NCI-H2171 treated with DMSO at 0.1 percent for 48 hours (cell line): ENCODE measurements at regions not wholly inside any gene's neighbourhood (a gene's known extent, or its start where the extent isn't known, plus 50 kb on each side); places are given as distances from the start of the nearest gene placed in this dataset.

Experiments used
- DNase-seq: peaks from one replicate; lab custom pipeline; 2025; lab: John Stamatoyannopoulos, UW

GRCh38 chr9:78493166-78493742 lies 196.3 kb downstream of the PSAT1 start:
- no peak for DNase-seq

GRCh38 chr9:78502566-78502965 lies 205.6 kb downstream of the PSAT1 start:
- no peak for DNase-seq

GRCh38 chr9:78505546-78505945 lies 208.6 kb downstream of the PSAT1 start:
- no peak for DNase-seq

- DNase-seq = no peak
Measured at GRCh38 chr9:78507037-78507436, 210.1 kb downstream of the PSAT1 start.

DNA sequence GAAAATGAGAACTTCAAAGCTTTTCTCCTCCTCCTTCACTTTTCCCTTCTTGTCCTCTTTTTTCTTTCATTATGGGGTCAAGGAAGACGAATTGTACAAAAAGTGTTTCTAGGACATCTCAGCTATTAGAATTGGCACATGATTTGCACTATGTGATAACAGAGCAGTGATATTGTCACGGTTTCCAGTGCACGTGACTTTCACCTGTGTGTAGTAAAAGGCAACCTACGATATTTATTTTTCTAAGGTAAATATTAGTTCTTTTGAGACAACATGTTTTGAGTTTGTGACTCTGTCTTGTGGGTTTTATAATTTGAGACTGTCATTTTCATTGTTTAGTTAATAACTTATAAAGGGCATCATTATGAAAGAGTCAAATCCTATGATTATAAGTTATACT lies 213.1 kb downstream of the PSAT1 start:
- DNase-seq = no peak

DNA sequence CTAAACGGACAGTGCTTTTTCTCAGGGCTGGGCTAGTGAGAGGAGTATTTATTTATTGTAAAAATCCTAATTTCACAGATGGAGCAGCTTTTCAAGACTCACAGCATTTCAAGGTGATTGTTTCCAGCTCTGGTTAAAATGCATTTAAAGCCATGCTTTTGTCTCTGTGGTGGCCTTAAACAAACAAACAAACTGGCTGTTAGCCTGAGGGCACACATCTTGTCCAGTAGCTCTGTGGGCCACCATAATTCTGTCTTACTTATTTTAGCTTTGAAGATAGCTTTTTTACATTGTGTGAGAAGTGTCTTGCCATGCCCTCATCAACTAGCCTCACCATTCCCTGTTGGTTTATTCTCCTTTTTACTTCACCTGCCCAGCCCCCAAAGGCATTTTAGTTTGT lies 218.2 kb downstream of the PSAT1 start:
- DNase-seq = no peak

DNA sequence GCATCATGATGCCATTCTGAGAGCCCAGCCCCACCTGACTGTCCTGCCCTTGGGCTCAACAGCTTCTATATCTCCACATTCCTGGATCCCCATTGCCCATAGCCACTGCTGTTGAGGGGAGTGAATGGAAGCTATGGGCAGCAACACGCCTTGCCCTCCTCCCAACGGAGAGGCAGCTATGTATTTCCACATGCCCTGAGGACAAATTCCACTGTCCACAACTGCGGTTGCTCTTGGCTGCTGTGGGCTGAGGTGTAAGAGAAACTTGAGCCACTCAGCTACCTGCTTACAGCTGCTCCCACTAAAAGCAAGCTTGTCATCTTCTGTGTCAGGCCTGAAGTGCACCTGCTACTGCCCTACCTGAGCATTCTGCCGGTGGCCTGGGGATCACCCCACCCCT lies 222.9 kb downstream of the PSAT1 start:
- DNase-seq = no peak

- no peak for DNase-seq
Measured at GRCh38 chr9:78521680-78522079, 224.8 kb downstream of the PSAT1 start.

- no peak for DNase-seq
Measured at GRCh38 chr9:78525986-78526560, 229.1 kb downstream of the PSAT1 start.

DNA sequence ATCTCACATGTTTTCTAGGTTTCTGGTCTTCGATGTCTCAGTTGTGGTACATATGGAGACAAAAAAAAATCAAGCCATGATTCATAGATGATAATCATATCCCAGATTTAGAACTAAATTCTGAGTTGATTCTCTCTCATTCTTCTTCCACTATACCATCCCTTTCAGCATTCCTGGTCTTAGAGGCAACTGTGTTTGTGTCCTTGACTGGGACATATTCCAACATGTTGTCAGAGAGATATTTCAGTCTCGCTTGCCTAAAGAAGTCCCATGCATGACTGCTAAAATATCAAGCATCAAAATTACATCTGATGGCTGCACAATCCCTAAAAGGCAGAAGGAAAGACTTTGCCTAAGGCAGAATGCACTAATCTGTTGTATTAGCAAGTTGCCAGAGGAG lies 236.6 kb downstream of the PSAT1 start:
- DNase-seq = no peak

GRCh38 chr9:78539188-78539587 lies 242.3 kb downstream of the PSAT1 start:
- DNase-seq = no peak

DNA sequence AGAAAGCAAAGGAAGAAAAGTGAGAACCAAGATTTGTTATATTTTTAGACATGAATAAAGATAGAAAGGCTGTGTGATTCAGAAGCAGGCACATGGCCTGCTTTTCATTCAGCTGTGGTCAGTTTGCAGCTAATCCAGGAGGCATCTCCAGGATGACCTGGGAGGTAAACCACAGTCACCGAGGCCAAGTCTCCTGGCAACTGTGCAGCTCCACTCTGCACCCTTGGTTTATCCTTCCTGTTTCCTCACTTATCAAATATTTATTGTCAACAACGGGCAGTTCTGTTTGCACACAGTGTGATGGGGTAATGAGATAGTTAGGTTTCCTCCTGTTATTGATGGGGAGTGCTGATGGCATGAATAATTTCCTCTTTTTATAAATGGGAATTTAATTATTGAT lies 243.0 kb downstream of the PSAT1 start:
- DNase-seq = no peak

DNA sequence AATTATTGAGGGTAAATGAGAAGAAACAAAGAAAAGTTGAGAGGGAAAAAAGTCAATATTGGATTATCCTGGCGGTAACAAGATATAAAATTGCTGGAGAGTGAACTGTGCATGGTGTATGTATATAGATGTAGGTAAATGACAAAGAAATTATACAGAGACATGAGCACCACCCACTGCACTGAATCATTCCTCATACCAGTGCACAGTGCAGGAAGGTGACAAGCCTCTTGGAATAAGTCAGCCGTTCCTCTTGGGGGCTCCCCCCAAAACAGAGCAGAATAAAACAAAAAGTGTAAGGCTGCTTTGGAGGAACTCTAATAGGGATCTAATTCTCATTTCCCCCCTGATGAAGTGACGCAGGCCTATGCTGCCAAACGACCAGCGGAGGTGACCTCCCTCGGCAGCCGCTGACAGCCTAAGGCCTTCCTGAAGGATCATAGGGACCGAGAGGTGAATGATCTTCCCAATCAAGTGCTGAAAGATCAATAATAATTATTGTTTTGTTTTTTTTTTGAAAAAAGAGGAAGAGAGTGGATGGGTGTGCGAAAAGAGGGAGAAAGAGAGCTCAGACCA lies 245.0 kb downstream of the PSAT1 start:
- DNase-seq = no peak

- no peak for DNase-seq
Measured at GRCh38 chr9:78542491-78543181, 245.7 kb downstream of the PSAT1 start.

DNA sequence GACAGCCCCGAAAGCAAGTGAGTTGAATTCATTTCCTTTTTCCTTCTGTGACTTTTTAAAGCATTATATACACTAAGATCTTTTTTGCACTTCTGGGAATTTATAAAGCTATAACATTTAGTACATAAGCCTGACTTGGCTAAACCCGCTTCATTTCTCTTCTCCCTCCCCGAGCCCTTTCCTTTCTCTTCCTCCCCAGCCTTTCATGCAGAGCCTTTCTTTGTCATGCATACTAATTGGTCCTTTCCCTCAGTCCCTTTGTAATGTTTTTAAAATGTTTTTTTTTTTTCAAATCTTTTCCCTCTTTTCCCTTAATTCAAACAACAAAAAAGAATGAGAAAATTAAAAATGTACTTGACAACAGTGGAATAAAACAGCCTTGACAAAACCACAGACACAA lies 246.4 kb downstream of the PSAT1 start:
- DNase-seq = no peak

GRCh38 chr9:78544230-78544629 lies 247.3 kb downstream of the PSAT1 start:
- no peak for DNase-seq

DNA sequence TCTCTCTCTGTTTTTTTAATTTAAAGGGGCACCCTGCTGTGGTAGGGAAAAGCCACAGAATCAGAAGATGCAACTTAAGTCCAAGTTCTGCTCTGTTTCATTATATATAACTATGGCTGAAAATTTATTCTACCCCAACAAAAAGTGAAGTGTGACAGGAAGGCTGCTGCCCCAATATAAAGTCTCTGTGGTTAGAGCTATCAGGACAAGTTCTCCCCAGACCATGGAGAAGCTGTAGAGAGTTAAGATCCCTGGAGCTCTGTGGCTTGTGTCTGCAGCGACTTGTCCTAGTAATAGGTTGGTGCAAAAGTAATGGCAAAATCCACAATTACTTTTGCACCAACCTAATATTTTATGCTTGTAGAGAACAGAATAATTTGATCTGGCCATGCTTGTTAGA lies 250.9 kb downstream of the PSAT1 start:
- DNase-seq = no peak

GRCh38 chr9:78548670-78549069 lies 251.7 kb downstream of the PSAT1 start:
- DNase-seq = no peak

GRCh38 chr9:78549711-78550110 lies 252.8 kb downstream of the PSAT1 start:
- no peak for DNase-seq

- no peak for DNase-seq
Measured at GRCh38 chr9:78552802-78553201, 255.9 kb downstream of the PSAT1 start.

GRCh38 chr9:78557540-78557939 lies 260.6 kb downstream of the PSAT1 start:
- DNase-seq = no peak

- no peak for DNase-seq
Measured at GRCh38 chr9:78559449-78559885, 262.5 kb downstream of the PSAT1 start.

- no peak for DNase-seq
Measured at GRCh38 chr9:78562021-78562420, 265.1 kb downstream of the PSAT1 start.
